G401.6 (cell line): ENCODE measurements at regions not wholly inside any gene's neighbourhood (a gene's known extent, or its start where the extent isn't known, plus 50 kb on each side); places are given as distances from the start of the nearest gene placed in this dataset.

ENCODE experiments used
- FAIRE-seq: peaks from 2 replicates; lab custom pipeline; 2012; peaks lifted over from hg19 to GRCh38; lab: Jason Lieb, UNC

DNA sequence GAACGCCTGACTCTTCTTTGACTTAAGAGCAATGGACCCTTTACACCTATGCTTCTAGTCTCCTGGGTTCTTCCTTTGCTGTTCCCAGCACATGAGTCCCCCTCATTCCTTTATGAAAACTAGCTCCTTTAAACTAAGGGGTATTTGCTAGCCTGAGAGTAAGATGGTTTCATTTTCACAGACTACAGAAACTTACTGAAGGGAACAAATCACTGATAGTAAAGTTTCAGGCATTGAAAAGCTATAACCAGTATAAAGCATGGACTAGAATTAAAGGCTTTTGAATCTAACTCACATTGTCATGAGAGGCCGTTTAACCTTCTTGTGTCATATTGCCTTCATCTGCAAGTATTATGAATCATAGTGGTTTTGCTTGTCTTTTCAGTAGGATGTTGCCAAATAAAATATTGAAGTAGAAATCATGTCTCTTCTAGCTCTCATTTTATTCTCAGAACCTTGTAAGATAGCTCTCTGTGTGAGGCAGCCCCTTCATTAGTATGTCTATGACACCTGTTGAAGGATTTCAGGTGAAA, 765.9 kb downstream of the NR2F2 start:
- no peak for FAIRE-seq

DNA sequence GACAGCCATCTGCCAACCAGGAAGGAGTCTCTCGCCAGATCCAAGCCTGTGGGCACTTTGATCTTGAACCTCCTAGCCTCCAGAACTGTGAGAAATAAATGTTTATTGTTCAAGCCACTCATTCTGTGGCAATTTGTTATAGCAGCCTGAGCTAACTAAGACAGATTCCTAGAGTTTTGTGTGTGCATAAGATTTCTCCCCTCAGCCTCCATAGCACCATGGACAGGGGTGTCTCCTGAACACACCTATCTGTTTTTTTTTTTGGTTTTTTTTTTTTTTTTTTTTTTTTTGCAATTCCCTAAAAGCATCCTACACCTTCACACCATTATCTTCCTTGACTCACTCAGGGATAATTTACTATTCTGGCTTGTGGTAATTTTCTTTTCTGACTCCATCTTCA, 768.5 kb downstream of the NR2F2 start:
- no peak for FAIRE-seq

DNA sequence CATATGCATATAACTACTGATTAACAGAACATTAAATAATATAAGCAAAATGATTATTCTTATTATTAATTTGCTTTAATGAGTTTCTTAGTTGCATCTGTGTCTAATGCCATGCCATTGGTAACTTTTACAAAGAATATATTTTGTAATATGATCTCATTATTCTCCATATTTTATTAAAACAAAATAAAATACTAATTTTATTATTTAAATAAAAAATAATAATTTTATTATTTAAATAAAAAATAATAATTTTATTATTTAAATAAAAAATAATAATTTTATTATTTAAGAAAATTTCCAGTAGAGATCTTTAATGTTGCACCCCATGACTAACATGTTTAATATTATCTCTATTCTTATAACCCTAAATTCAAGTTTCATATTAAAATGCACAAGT, 771.1 kb downstream of the NR2F2 start:
- peak; percentile 97 for FAIRE-seq

DNA sequence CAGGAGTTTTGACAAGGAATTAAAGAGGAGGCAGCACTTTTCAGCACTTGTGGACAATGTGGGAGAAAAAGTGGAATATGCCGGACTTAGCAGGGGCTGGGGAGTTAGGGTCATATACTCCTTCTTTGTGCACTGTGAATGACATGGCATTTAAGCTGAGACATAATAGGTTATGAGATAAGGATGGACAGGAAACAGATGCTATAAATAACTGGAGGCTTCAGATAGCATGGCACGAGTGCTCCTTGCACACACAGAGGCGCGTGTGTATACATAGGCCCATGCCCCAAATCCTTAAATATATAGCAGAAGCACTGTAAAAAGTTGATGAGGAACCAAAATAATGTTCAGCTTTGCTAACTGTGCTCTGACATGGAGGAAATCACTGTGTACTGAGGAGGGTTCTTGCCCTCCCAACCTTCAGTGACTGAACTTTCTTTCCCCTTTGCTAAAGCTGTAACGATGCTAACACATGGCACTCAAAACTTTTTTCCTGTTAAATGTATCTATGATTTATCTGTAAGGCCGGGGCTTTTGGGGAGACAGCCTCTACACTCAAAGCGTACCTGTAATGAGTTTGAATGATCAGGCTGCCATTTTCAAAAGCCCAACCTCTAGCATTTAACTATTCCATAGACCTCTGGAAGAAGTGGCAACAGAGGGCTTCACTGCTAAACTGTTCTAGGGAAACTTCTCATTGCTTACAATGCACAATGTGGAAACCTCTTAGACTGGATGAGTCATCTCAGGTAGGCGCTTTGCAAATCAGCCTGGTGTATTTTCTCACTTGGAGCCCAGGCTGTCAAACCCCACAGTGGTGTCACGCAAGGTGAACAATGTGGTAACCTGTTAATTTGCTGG, 784.6 kb downstream of the NR2F2 start:
- FAIRE-seq, result no peak

DNA sequence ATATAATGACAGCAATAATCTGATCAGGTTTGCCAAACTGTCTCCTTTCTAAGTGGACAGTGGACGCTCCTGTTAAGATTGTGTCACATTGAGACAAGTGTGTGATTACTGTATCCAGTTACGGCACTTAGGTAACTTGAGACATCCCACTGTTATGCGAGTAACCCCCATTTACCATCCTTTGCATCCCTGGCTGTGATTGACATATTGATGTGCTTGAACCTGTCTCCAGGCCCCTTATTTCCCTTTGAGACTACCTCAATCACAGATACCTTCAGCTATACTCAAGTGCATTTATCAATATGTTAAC, 785.2 kb downstream of the NR2F2 start:
- no peak for FAIRE-seq

DNA sequence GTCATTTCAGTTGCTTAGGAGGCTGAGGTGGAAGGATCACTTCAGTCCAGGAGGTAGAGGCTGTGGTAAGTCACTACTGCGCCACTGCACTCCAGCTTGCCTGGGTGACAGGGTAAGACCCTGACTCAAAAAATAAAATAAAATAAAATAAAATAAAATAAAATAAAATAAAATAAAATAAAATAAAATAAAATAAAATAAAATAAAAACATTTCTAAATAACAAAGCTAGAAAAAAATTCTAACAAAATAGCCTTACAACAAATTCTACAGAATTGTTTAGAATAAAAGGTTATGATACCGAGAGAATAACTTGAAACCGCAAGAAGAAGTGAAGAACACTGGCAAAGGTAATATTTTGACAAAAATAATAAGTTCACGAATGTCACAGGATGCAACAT, 794.3 kb downstream of the NR2F2 start:
- FAIRE-seq, result no peak

- no peak for FAIRE-seq
Observed at GRCh38 chr15:97126553-97127233, 796.2 kb downstream of the NR2F2 start.

DNA sequence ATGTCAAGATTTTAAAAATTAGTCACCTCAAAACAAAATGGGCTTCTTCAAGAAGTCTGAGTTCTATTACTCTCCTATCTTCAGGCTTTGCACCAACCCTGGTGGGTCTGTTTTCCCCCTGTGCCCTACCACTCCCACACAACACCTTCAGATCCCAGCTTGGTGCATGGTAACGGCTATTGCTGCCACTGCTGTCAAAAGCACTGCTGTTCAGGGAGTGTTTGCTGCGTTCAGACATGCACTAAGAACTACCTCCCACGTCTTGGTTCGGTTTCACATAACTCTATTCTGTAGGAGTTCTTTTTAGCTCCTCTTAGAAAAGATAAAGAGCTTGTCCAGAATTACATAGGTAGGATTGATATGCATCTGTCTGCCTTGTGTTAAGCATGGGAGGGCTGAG, 799.2 kb downstream of the NR2F2 start:
- FAIRE-seq, result no peak

DNA sequence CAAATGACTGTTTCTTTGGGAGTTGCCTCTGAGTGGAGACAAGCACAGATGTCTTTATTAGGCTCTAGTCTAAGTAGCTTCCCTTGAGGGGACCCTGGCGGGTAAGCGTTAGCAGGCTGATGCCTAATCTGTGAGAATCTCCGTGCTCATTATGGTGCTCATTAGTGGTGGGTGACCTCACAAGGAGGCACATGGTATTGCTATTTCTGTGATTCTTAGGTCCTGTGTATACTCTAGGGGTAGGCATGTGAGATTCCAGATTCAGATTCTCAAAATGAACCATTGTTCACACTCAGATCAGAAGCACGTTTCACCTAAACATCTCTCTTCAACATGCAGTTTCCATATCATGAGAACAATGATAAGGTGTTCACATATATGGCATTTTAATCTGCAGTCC, 809.7 kb downstream of the NR2F2 start:
- FAIRE-seq, result no peak

DNA sequence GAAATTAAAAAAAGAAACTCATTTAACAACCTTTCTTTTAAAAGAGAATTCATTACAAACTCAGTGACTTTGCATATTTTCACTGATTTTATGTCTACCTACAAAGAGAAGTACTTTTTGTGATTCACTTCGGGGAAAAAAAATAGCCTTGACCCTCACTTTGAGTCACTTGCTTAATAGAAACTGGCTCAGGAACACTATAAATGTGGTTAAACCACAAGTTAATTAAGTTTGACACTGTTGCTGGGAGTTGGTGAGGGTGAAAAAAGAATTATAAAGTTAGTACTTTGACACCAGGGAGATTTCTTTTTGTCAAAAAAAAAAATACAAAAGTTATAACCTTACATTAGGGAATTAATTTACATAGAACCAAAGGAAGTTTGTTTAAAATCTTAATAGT, 810.9 kb downstream of the NR2F2 start:
- no peak for FAIRE-seq

DNA sequence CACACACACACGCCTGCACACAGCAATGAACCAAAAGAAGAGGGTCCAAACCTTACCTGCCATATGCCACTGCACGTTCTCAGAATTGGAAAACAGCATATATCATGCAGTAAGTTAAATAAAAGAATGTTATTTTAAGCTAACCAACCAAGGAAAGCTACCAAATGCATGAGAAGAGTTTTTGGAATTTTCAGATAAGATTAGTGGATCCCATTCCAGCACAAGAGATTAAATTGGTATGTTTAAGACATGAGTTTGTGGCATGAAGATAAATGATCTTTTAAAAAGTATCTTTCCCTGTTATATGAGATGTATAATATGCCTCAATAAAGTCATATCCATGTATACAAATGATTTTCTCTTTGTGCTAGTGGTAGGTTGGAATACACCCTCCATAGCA, 811.4 kb downstream of the NR2F2 start:
- no peak for FAIRE-seq

DNA sequence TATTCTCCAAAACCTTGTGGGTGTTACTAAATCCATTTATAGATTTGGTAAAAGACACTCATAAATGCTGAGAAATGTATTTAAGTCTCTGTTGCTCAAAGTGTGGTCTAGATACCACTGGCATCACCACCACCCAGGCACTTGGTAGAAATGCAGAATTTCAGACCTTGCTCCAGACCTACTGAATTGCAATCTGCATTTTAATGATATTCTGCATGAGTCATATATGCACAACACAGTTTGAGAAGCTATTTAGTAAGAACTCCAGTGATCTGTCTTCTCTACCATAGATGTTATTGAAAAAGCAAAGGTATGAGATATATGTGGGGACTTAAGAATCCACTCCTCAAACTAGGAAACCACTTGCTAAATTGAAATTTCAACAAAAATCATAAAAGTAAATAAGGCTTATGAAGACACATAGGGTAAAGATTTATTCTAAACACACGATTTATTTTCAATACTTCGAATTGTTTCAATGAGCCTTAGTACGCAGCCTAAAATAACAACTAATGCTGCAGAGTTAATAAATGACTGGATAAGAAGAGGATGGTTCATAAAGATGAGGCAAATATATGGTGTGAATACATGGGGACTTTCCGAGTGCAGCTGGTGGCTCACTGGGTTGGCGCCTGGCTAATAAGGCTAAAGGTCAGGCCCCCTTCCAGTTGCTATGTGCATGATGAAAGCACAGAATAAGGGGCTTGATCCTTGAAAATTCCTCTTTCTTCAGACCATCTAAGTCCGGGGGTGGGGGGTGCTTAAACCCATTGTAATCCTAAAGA, 813.3 kb downstream of the NR2F2 start:
- no peak for FAIRE-seq

GRCh38 chr15:97144377-97144711, 813.8 kb downstream of the NR2F2 start:
- FAIRE-seq, result no peak

- no peak for FAIRE-seq
Observed at GRCh38 chr15:97146929-97147870, 813.3 kb upstream of the ARRDC4 start.

DNA sequence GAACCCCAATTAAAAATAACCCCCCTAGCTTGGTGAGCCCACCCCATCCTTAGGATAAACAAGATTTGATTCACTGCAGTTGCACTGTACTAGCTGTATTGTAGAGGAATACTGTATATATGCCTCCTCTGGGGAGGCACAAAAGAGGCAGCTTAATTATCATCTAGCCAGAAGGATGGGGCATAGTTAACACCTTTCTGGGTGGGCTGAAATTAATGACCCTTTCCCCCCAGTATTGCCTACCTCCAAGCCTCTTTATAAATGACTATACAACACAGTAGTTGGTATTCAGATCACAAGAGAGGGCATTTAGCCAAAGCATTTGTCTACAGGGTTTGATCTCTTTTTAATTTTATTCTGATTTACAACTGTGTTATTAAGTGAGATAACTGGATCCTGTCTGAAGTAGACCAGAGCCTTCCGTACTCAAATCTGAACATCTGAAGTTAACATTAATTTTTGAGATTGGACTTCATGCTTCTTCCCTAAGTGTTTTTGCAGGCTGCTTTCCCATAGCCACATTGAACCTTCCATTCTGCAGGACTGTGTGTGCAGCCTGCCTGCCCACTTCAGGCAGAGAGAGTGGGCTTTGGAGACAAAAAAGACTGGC, 807.0 kb upstream of the ARRDC4 start:
- FAIRE-seq, result no peak

DNA sequence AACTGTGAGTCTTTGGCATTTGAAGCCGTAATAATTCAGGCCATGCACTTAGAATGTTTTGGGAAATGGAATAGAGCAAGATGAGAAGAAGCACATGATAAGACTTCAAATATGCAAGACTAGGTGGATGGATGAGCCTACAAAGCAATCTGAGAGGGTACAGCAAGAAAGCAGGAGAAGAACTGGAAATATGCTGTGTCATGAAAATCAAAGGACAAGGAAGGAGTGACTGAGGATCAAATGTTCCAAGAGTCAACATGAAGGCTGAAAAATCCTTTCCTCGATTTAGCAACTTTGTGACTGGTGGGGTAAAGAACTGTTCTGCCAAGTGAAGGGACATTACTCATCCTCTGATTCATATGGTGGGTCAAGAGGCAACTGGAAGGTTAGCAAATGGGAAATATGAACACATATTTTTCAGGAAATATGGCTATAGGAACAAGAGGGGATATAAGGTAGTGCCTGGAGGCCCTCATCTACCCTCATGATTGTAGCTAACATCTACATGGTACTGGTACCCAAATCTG, 803.7 kb upstream of the ARRDC4 start:
- no peak for FAIRE-seq

DNA sequence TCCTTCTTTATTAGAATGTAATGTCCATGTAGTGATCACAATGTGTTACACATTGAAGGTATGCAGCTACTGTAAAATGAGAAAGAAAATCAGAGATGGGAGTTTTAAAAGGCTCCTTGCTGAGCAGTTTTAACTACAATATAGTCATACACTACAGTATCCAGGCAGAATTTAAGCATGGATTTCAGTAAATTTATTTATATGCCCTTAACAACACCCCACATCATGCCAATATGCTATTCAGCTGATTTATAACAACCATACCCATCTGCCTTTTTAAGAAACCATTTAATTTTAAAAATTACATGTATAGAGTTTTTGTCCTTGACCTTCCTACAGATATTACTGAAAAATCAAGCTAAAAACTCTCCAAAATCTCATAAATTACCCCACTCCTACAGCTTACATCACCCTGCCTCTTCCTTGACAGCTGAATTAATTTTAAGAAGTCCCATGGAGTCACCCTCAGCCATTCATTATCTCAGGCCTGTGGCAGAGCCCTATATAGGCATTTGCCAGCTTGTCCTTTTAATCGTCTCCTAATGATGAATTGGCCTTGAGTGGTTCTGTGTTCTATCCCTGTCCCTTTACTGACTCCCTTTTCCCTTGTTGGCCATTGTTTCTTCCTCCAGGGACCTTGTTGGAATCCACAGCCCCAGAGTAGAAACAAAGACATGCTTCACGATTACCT, 797.6 kb upstream of the ARRDC4 start:
- FAIRE-seq, result no peak

DNA sequence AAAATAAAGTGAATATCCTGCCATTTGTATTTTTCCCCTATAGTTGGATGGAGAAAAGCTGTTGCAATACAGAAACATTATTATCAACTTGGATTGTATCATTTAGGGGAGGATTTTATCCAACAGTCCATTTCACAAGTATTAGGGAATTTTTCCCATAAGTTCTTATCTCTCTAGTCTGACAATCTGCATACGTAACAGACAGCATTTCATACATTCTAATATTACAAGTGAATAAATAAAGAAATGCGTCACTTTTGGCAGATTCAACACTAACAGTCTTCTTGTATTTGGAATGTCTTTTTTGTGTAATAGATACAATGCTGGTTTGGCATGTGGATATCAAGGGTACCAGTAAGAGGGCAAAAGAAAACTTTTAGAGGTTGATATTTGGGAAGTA, 795.3 kb upstream of the ARRDC4 start:
- no peak for FAIRE-seq

GRCh38 chr15:97168704-97169475, 791.6 kb upstream of the ARRDC4 start:
- FAIRE-seq, result no peak

- FAIRE-seq, result no peak
Observed at GRCh38 chr15:97171556-97171955, 788.9 kb upstream of the ARRDC4 start.
